ENCODE measurements at regions not wholly inside any gene's neighbourhood (a gene's known extent, or its start where the extent isn't known, plus 50 kb on each side); places are given as distances from the start of the nearest gene placed in this dataset.

GRCh38 chr3:177944228-177944661 is 592.0 kb upstream of the KCNMB2 start:
- Histone ChIP-seq H3K36me3 (no peaks in the 10 kb centered on the region), H3K27ac (no peak overlapping the region), H3K4me1 (no peaks in the 10 kb centered on the region), H3K4me3 (no peak overlapping the region), H3K27me3 (no peaks in the 10 kb centered on the region), H3K9me3 (no peaks in the 10 kb centered on the region)
- TF ChIP-seq, protein P1, sequence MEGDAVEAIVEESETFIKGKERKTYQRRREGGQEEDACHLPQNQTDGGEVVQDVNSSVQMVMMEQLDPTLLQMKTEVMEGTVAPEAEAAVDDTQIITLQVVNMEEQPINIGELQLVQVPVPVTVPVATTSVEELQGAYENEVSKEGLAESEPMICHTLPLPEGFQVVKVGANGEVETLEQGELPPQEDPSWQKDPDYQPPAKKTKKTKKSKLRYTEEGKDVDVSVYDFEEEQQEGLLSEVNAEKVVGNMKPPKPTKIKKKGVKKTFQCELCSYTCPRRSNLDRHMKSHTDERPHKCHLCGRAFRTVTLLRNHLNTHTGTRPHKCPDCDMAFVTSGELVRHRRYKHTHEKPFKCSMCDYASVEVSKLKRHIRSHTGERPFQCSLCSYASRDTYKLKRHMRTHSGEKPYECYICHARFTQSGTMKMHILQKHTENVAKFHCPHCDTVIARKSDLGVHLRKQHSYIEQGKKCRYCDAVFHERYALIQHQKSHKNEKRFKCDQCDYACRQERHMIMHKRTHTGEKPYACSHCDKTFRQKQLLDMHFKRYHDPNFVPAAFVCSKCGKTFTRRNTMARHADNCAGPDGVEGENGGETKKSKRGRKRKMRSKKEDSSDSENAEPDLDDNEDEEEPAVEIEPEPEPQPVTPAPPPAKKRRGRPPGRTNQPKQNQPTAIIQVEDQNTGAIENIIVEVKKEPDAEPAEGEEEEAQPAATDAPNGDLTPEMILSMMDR (IDR thresholded peaks at IDR 0.05), result no peak
- no peak for DNase-seq (ENCODE audit: low spot score)

DNA sequence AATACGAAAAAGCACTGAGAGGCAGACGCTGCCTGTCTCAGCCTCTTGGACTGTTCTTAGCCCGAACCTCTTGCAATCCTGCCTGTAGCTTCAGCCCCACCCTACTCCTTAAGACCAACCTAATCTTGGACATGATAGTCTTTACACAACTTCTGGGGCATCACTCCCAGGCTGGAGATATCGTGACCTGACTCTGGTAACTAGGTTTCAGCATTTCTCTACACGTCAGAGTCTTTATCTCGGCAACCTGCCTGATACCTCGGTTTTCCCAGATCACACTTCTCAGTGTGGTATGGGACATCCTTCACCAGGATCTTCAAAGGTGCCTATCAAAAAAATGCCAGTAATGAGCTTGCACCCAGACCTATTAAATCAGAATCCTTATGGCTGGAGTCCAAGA is 590.2 kb upstream of the KCNMB2 start:
- H3K4me3 ChIP-seq, result no peak overlapping the region
- no peak overlapping the region for H3K27ac ChIP-seq
- H3K36me3 ChIP-seq, result no peaks in the 10 kb centered on the region
- H3K27me3 ChIP-seq, result no peaks in the 10 kb centered on the region
- no peaks in the 10 kb centered on the region for H3K4me1 ChIP-seq
- no peaks in the 10 kb centered on the region for H3K9me3 ChIP-seq
- DNase-seq (ENCODE audit: low spot score), result no peak
- TF ChIP-seq, protein P1 (IDR thresholded peaks at IDR 0.05), result no peak

DNA sequence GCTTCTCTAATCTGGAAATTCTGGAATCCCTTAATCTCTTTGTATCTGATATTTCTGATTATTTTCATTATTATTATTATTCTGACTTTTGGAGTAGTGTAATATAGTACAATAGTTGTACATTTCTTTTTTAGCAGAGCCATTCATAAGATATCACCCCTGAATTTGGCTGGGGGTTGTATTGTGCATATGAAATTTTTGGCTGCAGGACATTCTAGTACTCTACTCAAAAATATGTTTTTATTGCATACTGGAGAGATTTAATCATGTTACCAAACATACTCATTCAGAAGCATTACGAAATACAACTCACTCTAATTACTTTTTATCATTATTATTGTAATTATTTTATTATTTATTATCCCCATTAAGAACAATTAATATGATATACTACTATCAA is 589.7 kb upstream of the KCNMB2 start:
- no peak overlapping the region for H3K4me3 ChIP-seq
- H3K9me3 ChIP-seq, result no peaks in the 10 kb centered on the region
- TF ChIP-seq, protein P1 (IDR thresholded peaks at IDR 0.05), result no peak
- no peaks in the 10 kb centered on the region for H3K36me3 ChIP-seq
- H3K27ac ChIP-seq, result no peak overlapping the region
- no peaks in the 10 kb centered on the region for H3K4me1 ChIP-seq
- H3K27me3 ChIP-seq, result no peaks in the 10 kb centered on the region
- DNase-seq (ENCODE audit: low spot score), result no peak

GRCh38 chr3:177946936-177947335 is 589.3 kb upstream of the KCNMB2 start:
- no peaks in the 10 kb centered on the region for H3K9me3 ChIP-seq
- TF ChIP-seq, protein P1 (IDR thresholded peaks at IDR 0.05), result no peak
- no peak overlapping the region for H3K27ac ChIP-seq
- no peaks in the 10 kb centered on the region for H3K27me3 ChIP-seq
- no peak overlapping the region for H3K4me3 ChIP-seq
- H3K4me1 ChIP-seq, result no peaks in the 10 kb centered on the region
- DNase-seq (ENCODE audit: low spot score), result no peak
- H3K36me3 ChIP-seq, result no peaks in the 10 kb centered on the region

DNA sequence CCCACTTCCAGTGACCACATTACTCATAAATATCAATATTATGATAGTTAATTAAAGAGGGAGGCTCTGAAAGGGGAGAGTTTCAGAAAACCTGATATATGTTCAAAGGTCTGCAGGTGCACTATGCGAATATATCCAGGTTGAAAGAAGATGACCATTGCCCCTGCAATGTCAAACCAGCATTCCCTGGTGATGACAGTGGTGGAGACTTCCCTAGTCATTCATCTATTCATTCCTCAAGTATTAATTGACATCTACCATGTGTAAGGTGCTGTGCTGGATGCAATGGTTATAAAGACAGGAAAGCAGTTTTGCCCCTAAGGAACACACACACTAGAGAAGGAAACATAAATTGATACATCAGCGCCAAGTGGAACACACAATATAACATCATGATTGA is 588.3 kb upstream of the KCNMB2 start:
- no peaks in the 10 kb centered on the region for H3K27me3 ChIP-seq
- TF ChIP-seq, protein P1 (IDR thresholded peaks at IDR 0.05), result no peak
- DNase-seq (ENCODE audit: low spot score), result no peak
- H3K27ac ChIP-seq, result no peak overlapping the region
- no peaks in the 10 kb centered on the region for H3K4me1 ChIP-seq
- no peaks in the 10 kb centered on the region for H3K9me3 ChIP-seq
- H3K36me3 ChIP-seq, result no peaks in the 10 kb centered on the region
- no peak overlapping the region for H3K4me3 ChIP-seq

GRCh38 chr3:177948716-177949425 is 587.4 kb upstream of the KCNMB2 start:
- H3K9me3 ChIP-seq, result no peaks in the 10 kb centered on the region
- H3K27ac ChIP-seq, result no peak overlapping the region
- H3K4me3 ChIP-seq, result no peak overlapping the region
- no peak for DNase-seq (ENCODE audit: low spot score)
- no peaks in the 10 kb centered on the region for H3K27me3 ChIP-seq
- H3K4me1 ChIP-seq, result no peaks in the 10 kb centered on the region
- TF ChIP-seq, protein P1 (IDR thresholded peaks at IDR 0.05), result no peak
- H3K36me3 ChIP-seq, result no peaks in the 10 kb centered on the region
